ENCODE measurements at regions not wholly inside any gene's neighbourhood (a gene's known extent, or its start where the extent isn't known, plus 50 kb on each side); places are given as distances from the start of the nearest gene placed in this dataset.

DNA sequence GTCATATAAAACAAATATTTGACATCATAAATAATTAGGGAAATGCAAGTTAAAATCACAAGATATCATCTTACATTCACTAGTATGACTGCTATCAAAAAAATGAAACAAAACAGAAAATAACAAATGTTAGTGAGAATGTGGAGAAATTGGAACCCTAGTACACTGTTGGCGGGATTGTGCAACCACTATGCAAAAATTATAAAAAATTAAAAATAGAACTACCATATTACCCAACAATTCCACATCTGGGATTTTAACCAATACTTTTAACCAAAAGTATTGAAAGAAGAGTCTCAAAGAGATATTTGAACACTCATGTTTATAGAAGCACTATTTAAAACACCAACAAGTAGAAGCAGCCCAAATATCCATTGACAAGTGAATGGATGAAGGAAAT, 797.2 kb upstream of the ADAMTS5 start:
- in situ Hi-C loops (cut with MboI; ENCODE audit: low pct_ligation_motif_present in 1 of 4, low pct_unique_long_range_greater_than_20kb in 1 of 4, low sequenced_read_pairs in 3 of 4) (no loop called here), intact Hi-C loops (cut with DNase I; ENCODE audit: low total_unique reads) (no loop called here)
- no peak for DNase-seq
- Histone ChIP-seq H3K36me3 (no peaks in the 10 kb centered on the region), H3K27me3 (no peaks in the 10 kb centered on the region), H3K27ac (no peak overlapping the region), H3K9me3 (no peaks in the 10 kb centered on the region), H3K4me3 (no peak overlapping the region), H3K4me1 (peaks cover 0 to 10% (median 8%) of the 10 kb centered on the region in 4 donors)
- WGBS, 2 donors (ENCODE audit: low coverage in 1 of 2) = 57 to 96% methylated on average over 1 of the region's 1 CpG
- TF ChIP-seq POLR2AphosphoS5 (IDR thresholded peaks at IDR 0.05) (no peak), EP300 (IDR thresholded peaks at IDR 0.05; ENCODE audit: low read depth) (no peak), POLR2A (IDR thresholded peaks at IDR 0.05) (no peak)
- TF ChIP-seq, protein P1, sequence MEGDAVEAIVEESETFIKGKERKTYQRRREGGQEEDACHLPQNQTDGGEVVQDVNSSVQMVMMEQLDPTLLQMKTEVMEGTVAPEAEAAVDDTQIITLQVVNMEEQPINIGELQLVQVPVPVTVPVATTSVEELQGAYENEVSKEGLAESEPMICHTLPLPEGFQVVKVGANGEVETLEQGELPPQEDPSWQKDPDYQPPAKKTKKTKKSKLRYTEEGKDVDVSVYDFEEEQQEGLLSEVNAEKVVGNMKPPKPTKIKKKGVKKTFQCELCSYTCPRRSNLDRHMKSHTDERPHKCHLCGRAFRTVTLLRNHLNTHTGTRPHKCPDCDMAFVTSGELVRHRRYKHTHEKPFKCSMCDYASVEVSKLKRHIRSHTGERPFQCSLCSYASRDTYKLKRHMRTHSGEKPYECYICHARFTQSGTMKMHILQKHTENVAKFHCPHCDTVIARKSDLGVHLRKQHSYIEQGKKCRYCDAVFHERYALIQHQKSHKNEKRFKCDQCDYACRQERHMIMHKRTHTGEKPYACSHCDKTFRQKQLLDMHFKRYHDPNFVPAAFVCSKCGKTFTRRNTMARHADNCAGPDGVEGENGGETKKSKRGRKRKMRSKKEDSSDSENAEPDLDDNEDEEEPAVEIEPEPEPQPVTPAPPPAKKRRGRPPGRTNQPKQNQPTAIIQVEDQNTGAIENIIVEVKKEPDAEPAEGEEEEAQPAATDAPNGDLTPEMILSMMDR (IDR thresholded peaks at IDR 0.05) = no peak

DNA sequence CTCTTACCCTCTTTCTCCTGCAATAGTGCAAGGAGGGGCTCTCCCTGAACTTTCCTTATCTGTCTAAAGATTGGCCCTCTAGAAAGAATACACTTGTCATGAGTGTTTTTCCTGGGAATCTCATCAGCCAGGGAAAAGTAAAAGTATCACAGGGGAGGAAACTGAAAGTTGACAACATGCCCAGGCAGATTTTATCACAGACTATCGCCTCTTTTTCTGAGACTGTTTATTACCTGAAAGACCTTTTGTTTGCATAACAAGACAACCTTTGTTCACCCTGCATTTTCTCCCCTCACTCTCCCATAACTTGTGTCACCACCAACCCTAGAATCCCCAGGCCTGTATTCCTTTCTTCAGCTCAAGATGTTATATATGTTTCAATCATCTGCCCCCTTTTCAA, 794.7 kb upstream of the ADAMTS5 start:
- in situ Hi-C loops (cut with MboI; ENCODE audit: low pct_ligation_motif_present in 1 of 4, low pct_unique_long_range_greater_than_20kb in 1 of 4, low sequenced_read_pairs in 3 of 4) = no loop called here
- TF ChIP-seq POLR2A (IDR thresholded peaks at IDR 0.05) = no peak
- TF ChIP-seq, protein P1 (IDR thresholded peaks at IDR 0.05) = no peak
- TF ChIP-seq POLR2AphosphoS5 (IDR thresholded peaks at IDR 0.05) = no peak
- TF ChIP-seq EP300 (IDR thresholded peaks at IDR 0.05; ENCODE audit: low read depth) = no peak

DNA sequence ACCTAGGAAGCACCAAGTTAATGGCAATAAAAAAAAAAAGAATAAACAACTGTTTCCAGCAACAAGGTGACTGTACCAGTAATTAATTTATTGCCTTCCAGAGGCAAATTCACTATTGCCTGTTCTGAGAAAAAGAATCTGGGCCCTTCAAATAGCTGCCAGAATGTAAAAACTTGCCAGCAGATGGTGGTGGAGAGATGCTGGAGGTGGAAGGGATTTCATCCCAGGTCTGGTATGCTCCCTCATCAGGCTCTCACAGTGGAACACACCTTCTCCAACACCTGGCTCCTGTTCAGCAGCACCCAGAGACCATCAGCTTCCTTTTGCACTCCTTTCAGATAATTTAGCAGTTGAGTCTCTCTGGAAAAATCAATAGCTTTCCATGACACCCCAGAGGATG, 792.9 kb upstream of the ADAMTS5 start:
- Histone ChIP-seq H3K27ac (no peak overlapping the region), H3K9me3 (no peaks in the 10 kb centered on the region), H3K27me3 (no peaks in the 10 kb centered on the region), H3K4me1 (peaks cover 0 to 10% (median 8%) of the 10 kb centered on the region in 4 donors), H3K36me3 (no peaks in the 10 kb centered on the region), H3K4me3 (no peak overlapping the region)
- no peak for TF ChIP-seq POLR2AphosphoS5 (IDR thresholded peaks at IDR 0.05)
- no peak for TF ChIP-seq POLR2A (IDR thresholded peaks at IDR 0.05)
- no peak for TF ChIP-seq EP300 (IDR thresholded peaks at IDR 0.05; ENCODE audit: low read depth)
- TF ChIP-seq, protein P1 (IDR thresholded peaks at IDR 0.05) = no peak
- DNase-seq = no peak
- intact Hi-C loops (cut with DNase I; ENCODE audit: low total_unique reads) (no loop called here), in situ Hi-C loops (cut with MboI; ENCODE audit: low pct_ligation_motif_present in 1 of 4, low pct_unique_long_range_greater_than_20kb in 1 of 4, low sequenced_read_pairs in 3 of 4) (no loop called here)

More for the DNA sequence above, 794.7 kb upstream of the ADAMTS5 start:
- H3K4me3 ChIP-seq = no peak overlapping the region
- no peak overlapping the region for H3K27ac ChIP-seq
- 23% methylated on average over 1 of the region's 1 CpG; no CpG with 5 or more reads in 1 of the 2 donors for WGBS, 2 donors (ENCODE audit: low coverage in 1 of 2)
- intact Hi-C loops (cut with DNase I; ENCODE audit: low total_unique reads) = no loop called here
- DNase-seq = no peak
- no peaks in the 10 kb centered on the region for H3K36me3 ChIP-seq
- peaks cover 0 to 10% (median 8%) of the 10 kb centered on the region in 4 donors for H3K4me1 ChIP-seq
- H3K9me3 ChIP-seq = no peaks in the 10 kb centered on the region
- H3K27me3 ChIP-seq = no peaks in the 10 kb centered on the region

DNA sequence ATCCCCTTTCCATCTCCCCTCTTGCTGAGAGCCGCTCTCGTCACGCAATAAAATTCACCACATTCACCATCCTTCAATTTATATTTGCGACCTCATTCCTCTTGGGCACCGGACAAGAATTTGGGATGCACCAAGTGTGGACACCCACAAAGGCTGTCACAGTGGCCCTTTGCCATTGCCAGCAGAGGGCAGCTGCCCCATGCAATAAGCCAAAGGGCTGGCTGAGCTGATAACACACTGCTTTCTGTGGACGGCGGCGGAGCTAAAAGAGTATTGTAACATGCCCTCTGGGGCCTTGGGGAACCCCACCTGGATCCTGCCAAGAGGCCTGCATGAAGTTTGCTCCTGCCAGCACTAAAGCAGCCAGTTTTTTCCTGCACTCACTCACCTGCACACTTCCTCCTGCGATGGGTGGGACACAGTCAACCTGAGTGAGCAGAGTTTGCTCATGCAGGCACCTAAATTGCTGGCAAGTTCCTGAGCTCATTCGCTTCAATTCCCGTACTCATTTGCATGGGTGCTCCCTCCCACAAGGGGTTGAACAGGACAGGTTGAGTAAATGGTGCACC, 792.3 kb upstream of the ADAMTS5 start:
- WGBS, 2 donors (ENCODE audit: low coverage in 1 of 2) = 70 to 100% methylated on average over 4 to 11 of the region's 11 CpGs
- intact Hi-C loops (cut with DNase I; ENCODE audit: low total_unique reads) (no loop called here), in situ Hi-C loops (cut with MboI; ENCODE audit: low pct_ligation_motif_present in 1 of 4, low pct_unique_long_range_greater_than_20kb in 1 of 4, low sequenced_read_pairs in 3 of 4) (no loop called here)
- DNase-seq = peak; percentile 47
- Histone ChIP-seq H3K4me1 (peaks cover 0 to 10% (median 8%) of the 10 kb centered on the region in 4 donors), H3K27me3 (no peaks in the 10 kb centered on the region), H3K9me3 (no peaks in the 10 kb centered on the region), H3K27ac (no peak overlapping the region), H3K36me3 (no peaks in the 10 kb centered on the region), H3K4me3 (no peak overlapping the region)
- no peak for TF ChIP-seq EP300 (IDR thresholded peaks at IDR 0.05; ENCODE audit: low read depth)
- no peak for TF ChIP-seq POLR2A (IDR thresholded peaks at IDR 0.05)
- TF ChIP-seq POLR2AphosphoS5 (IDR thresholded peaks at IDR 0.05) = no peak
- TF ChIP-seq, protein P1 (IDR thresholded peaks at IDR 0.05) = peak; percentile 16 to 48 (median 41)

Measured in transverse colon (tissue), 4 donors.